Inflammatory macrophage (primary cell): ENCODE measurements at regions not wholly inside any gene's neighbourhood (a gene's known extent, or its start where the extent isn't known, plus 50 kb on each side); places are given as distances from the start of the nearest gene placed in this dataset.
A peak's percentile ranks its signal among the peaks of the same experiment; 100 is the strongest.
"Not testable (repeated sequence)": the region's sequence is repeated elsewhere in the genome, so short reads cannot be mapped to it uniquely, and the experiment has no call there.

ENCODE experiments used
- DNase-seq, 2 donors: peaks; one replicate each; pipeline ENCODE4 v3.0.0-alpha.2; 2020 to 2022

GRCh38 chr15:44849701-44850403, 106.6 kb upstream of the TERB2 start:
- DNase-seq = not testable (repeated sequence)

GRCh38 chr15:44853304-44853950, 103.1 kb upstream of the TERB2 start:
- DNase-seq = peak; percentile 74 to 79

GRCh38 chr15:44854696-44855095, 101.8 kb upstream of the TERB2 start:
- not testable (repeated sequence) for DNase-seq

GRCh38 chr15:44856284-44856683, 100.2 kb upstream of the TERB2 start:
- not testable (repeated sequence) for DNase-seq

- not testable (repeated sequence) for DNase-seq
These were observed 99.2 kb upstream of the TERB2 start for GRCh38 chr15:44857164-44857710.

GRCh38 chr15:44859088-44859487, 97.4 kb upstream of the TERB2 start:
- DNase-seq = not testable (repeated sequence)

GRCh38 chr15:44860168-44860567, 96.3 kb upstream of the TERB2 start:
- not testable (repeated sequence) for DNase-seq

GRCh38 chr15:44861439-44861910, 95.0 kb upstream of the TERB2 start:
- no peak for DNase-seq

- DNase-seq = no peak
These were observed 94.6 kb upstream of the TERB2 start for GRCh38 chr15:44861917-44862316.

- DNase-seq = not testable (repeated sequence)
These were observed 93.6 kb upstream of the TERB2 start for GRCh38 chr15:44862866-44863265.

- DNase-seq = not testable (repeated sequence)
These were observed 88.4 kb upstream of the TERB2 start for GRCh38 chr15:44868100-44868499.

GRCh38 chr15:44870125-44870524, 86.4 kb upstream of the TERB2 start:
- DNase-seq = not testable (repeated sequence)

GRCh38 chr15:44873103-44873502, 83.4 kb upstream of the TERB2 start:
- no peak for DNase-seq

- no peak for DNase-seq
These were observed 77.4 kb upstream of the TERB2 start for GRCh38 chr15:44879066-44879465.

- DNase-seq = no peak
These were observed 74.0 kb upstream of the TERB2 start for GRCh38 chr15:44882499-44882968.

GRCh38 chr15:44883199-44883877, 73.1 kb upstream of the TERB2 start:
- no peak for DNase-seq

GRCh38 chr15:44898890-44899651, 57.4 kb upstream of the TERB2 start:
- not testable (repeated sequence) for DNase-seq

- not testable (repeated sequence) for DNase-seq
These were observed 56.7 kb upstream of the TERB2 start for GRCh38 chr15:44899775-44900174.

GRCh38 chr15:44900796-44901195, 55.7 kb upstream of the TERB2 start:
- DNase-seq = not testable (repeated sequence)

- not testable (repeated sequence) for DNase-seq
These were observed 53.2 kb upstream of the TERB2 start for GRCh38 chr15:44903281-44903680.

GRCh38 chr15:44904651-44905340, 51.7 kb upstream of the TERB2 start:
- not testable (repeated sequence) for DNase-seq
